ENCODE measurements at regions not wholly inside any gene's neighbourhood (a gene's known extent, or its start where the extent isn't known, plus 50 kb on each side); places are given as distances from the start of the nearest gene placed in this dataset.

GRCh38 chr4:100605144-100605543 is 87.3 kb upstream of the EMCN start:
- TF ChIP-seq CTCF (conservative IDR thresholded peaks at IDR 0.05) (no peak), ZFX (IDR thresholded peaks at IDR 0.05) (no peak)
